A549 (cell line): ENCODE measurements at regions not wholly inside any gene's neighbourhood (a gene's known extent, or its start where the extent isn't known, plus 50 kb on each side); places are given as distances from the start of the nearest gene placed in this dataset.
"Not testable (repeated sequence)": the region's sequence is repeated elsewhere in the genome, so short reads cannot be mapped to it uniquely, and the experiment has no call there.

Source experiments
- ATAC-seq, 2 experiments: fragments of 200-7000 bp in 1 of 2; fragments of >200 bp in 1 of 2; cut with Nextera tagmentation in 1 of 2; cut with Tn5 transposase in 1 of 2; 3 replicates each; pipeline versions ENCODE4 v1.8.0 to v1.9.1; 2018 to 2020; ENCODE audit warnings: mild to moderate bottlenecking in 1 of 2, moderate library complexity in 1 of 2
- CTCF ChIA-PET: fragments of 300-600 bp; sonication (Branson Sonifier 250); formaldehyde crosslinking; extraction: SDS; loops from one replicate; lab custom pipeline; 2021; ENCODE audit warnings: antibody characterized with exemption, inconsistent platforms; lab: Yijun Ruan, JAX
- POLR2A ChIA-PET: fragments of 350-600 bp; formaldehyde crosslinking; extraction: SDS; loops from one replicate; lab custom pipeline; 2021; ENCODE audit warnings: antibody characterized with exemption, inconsistent platforms; lab: Yijun Ruan, JAX
- DNase-seq, 2 experiments: peaks; one replicate each; pipeline versions ENCODE4 v3.0.0 to v3.0.0-alpha.2; 2011 to 2016; ENCODE audit warnings: low read depth in 1 of 2, low spot score in 1 of 2
- FAIRE-seq: peaks from 2 replicates; lab custom pipeline; 2011; peaks lifted over from hg19 to GRCh38; lab: Jason Lieb, UNC
- H3K27ac ChIP-seq, 2 experiments: fragments of >200 bp; sonication (Bioruptor Twin); formaldehyde crosslinking; 3 replicates each; pipeline ENCODE4 v1.5.1; 2016 to 2017
- H3K4me1 ChIP-seq: fragments of >200 bp; sonication (Bioruptor Twin); formaldehyde crosslinking; 3 replicates; pipeline ENCODE4 v1.6.1; 2016
- H3K4me2 ChIP-seq: fragments of >200 bp; sonication (Bioruptor Twin); formaldehyde crosslinking; 3 replicates; pipeline ENCODE4 v1.6.1; 2016
- H3K4me3 ChIP-seq: fragments of >200 bp; sonication (Bioruptor Twin); formaldehyde crosslinking; 3 replicates; pipeline ENCODE4 v1.5.1; 2016
- H3K9me3 ChIP-seq: fragments of >200 bp; sonication (Bioruptor Twin); formaldehyde crosslinking; 3 replicates; pipeline ENCODE4 v1.6.1; 2016
- BHLHE40 ChIP-seq: IDR thresholded peaks from 2 replicates; pipeline ENCODE4 v1.6.1; 2012; ENCODE audit warnings: low read depth, low read length, inconsistent platforms
- CEBPB ChIP-seq, 2 experiments: fragments of >200 bp in 1 of 2; sonication (Bioruptor Twin) in 1 of 2; formaldehyde crosslinking in 1 of 2; IDR thresholded peaks; 2 replicates each; pipeline ENCODE4 v1.6.1; 2012 to 2016
- CHD4 ChIP-seq: fragments of 200-600 bp; sonication (generic); IDR thresholded peaks from 2 replicates; pipeline ENCODE4 v1.6.1; 2016; ENCODE audit warnings: antibody characterized with exemption, mild to moderate bottlenecking, borderline replicate concordance
- EHMT2 ChIP-seq: fragments of 200-600 bp; sonication (generic); IDR thresholded peaks from 2 replicates; pipeline ENCODE4 v1.6.1; 2016; ENCODE audit warnings: antibody characterized with exemption, low read depth, mild to moderate bottlenecking, moderate library complexity
- ELK1 ChIP-seq: fragments of 150-350 bp; IDR thresholded peaks from 2 replicates; pipeline ENCODE4 v1.6.1; 2014; ENCODE audit warnings: low read depth, mild to moderate bottlenecking, low read length
- FOXS1 ChIP-seq: fragments of 250-450 bp; sonication (Bioruptor Pico); IDR thresholded peaks from 2 replicates; pipeline ENCODE4 v1.5.0; 2020; ENCODE audit warnings: mild to moderate bottlenecking, moderate library complexity
- HOXB13 ChIP-seq: fragments of 250-450 bp; sonication (Bioruptor Pico); IDR thresholded peaks from 2 replicates; pipeline ENCODE4 v1.5.0; 2020; ENCODE audit warnings: low read depth, mild to moderate bottlenecking, moderate library complexity
- HOXB5 ChIP-seq: fragments of 250-450 bp; sonication (Bioruptor Pico); IDR thresholded peaks from 2 replicates; pipeline ENCODE4 v1.5.0; 2020; ENCODE audit warnings: mild to moderate bottlenecking, moderate library complexity
- JUN ChIP-seq, 2 experiments: fragments of >200 bp; sonication (Bioruptor Twin); formaldehyde crosslinking; IDR thresholded peaks; 2 replicates in 1 of 2; 3 replicates in 1 of 2; pipeline ENCODE4 v1.6.1; 2016 to 2017
- KDM1A ChIP-seq: fragments of 200-600 bp; sonication (generic); IDR thresholded peaks from 2 replicates; pipeline ENCODE4 v1.6.1; 2016; ENCODE audit warnings: low read depth, mild to moderate bottlenecking
- MAFK ChIP-seq: fragments of 450-650 bp; IDR thresholded peaks from 2 replicates; pipeline ENCODE4 v1.6.1; 2014; ENCODE audit not compliant: partially characterized antibody
- MAX ChIP-seq: IDR thresholded peaks from 2 replicates; pipeline ENCODE4 v1.6.1; 2012
- POLR2AphosphoS2 ChIP-seq: conservative IDR thresholded peaks from 2 replicates; pipeline ENCODE4 v1.6.1; 2012; ENCODE audit warnings: low read length, improper control_type of control experiment, inconsistent platforms
- RNF2 ChIP-seq: fragments of 200-600 bp; sonication (generic); IDR thresholded peaks from 2 replicates; pipeline ENCODE4 v1.6.1; 2016; ENCODE audit warnings: low read depth, mild to moderate bottlenecking, antibody characterized with exemption, moderate library complexity, borderline replicate concordance
- SMC3 ChIP-seq: fragments of >200 bp; sonication (Bioruptor Twin); formaldehyde crosslinking; IDR thresholded peaks from 3 replicates; pipeline ENCODE4 v1.6.1; 2018; ENCODE audit warnings: inconsistent platforms
- TFCP2L1 ChIP-seq: fragments of 250-450 bp; sonication (Bioruptor Pico); IDR thresholded peaks from 2 replicates; pipeline ENCODE4 v1.5.0; 2021; ENCODE audit warnings: mild to moderate bottlenecking
- TP53 ChIP-seq: fragments of 250-450 bp; sonication (Bioruptor Pico); IDR thresholded peaks from 2 replicates; pipeline ENCODE4 v1.5.0; 2021; ENCODE audit warnings: mild to moderate bottlenecking, moderate library complexity
- ZC3H11A ChIP-seq: fragments of 450-650 bp; IDR thresholded peaks from 2 replicates; pipeline ENCODE4 v1.6.1; 2014; ENCODE audit warnings: antibody characterized with exemption, mild to moderate bottlenecking
- WGBS: methylation state at CpG from one replicate; pipeline ENCODE4 v1.1.6; 2017; ENCODE audit errors: missing lambda C conversion rate; 5-methylcytosine and 5-hydroxymethylcytosine counted together
- TF ChIP-seq, protein P1 (sequence below): IDR thresholded peaks from 2 replicates; pipeline ENCODE4 v1.6.1; 2012
- TF ChIP-seq, protein P2 (sequence below): fragments of >200 bp; sonication (Bioruptor Twin); formaldehyde crosslinking; IDR thresholded peaks from 3 replicates; pipeline ENCODE4 v1.6.1; 2016
- TF ChIP-seq, protein P3 (sequence below): fragments of >200 bp; sonication (Bioruptor Twin); formaldehyde crosslinking; IDR thresholded peaks from 2 replicates; pipeline ENCODE4 v1.6.1; 2016

DNA sequence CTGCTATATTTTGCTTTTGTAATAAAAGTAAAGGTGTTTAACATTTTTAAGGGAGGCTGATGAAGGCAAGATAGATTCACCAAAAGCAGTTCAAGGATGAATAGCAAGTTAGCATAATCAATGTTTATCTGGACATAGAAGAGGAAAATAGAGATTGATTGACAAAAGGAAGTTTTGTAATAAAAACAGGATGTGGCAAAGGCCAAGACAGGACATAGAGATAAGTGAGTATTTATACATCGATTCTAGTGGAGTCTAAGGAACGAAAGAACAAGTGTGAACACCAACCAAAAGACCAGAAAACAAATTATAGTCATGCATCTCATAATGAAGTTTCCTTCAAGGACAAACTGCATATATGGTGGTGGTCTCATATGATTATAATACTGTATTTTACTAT is 123.8 kb downstream of the CCDC71L start:
- FAIRE-seq, result no peak
- no peak for TF ChIP-seq JUN (IDR thresholded peaks at IDR 0.05)
- no peak for TF ChIP-seq FOXS1 (CRISPR knock-in tag)
- TF ChIP-seq, protein P1, sequence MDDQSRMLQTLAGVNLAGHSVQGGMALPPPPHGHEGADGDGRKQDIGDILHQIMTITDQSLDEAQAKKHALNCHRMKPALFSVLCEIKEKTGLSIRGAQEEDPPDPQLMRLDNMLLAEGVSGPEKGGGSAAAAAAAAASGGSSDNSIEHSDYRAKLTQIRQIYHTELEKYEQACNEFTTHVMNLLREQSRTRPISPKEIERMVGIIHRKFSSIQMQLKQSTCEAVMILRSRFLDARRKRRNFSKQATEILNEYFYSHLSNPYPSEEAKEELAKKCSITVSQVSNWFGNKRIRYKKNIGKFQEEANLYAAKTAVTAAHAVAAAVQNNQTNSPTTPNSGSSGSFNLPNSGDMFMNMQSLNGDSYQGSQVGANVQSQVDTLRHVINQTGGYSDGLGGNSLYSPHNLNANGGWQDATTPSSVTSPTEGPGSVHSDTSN, result no peak
- no peak for TF ChIP-seq BHLHE40
- Histone ChIP-seq H3K9me3 (no peaks in the 10 kb centered on the region), H3K4me1 (no peaks in the 10 kb centered on the region; the same call in 2 of the 3 replicates), H3K27ac (no peak overlapping the region), H3K4me2 (no peak overlapping the region), H3K4me3 (no peak overlapping the region)
- POLR2A ChIA-PET, result no interaction called here
- CTCF ChIA-PET, result interaction anchor here (1.6 kb wide), 1 partner anchor 360 kb away, joined by 4 read pairs; no protein-coding TSS in a partner anchor
- 9% methylated on average over 2 of the region's 2 CpGs for WGBS
- no peak for ATAC-seq
- no peak for DNase-seq

- no peak overlapping the region for H3K27ac ChIP-seq
- H3K4me3 ChIP-seq, result no peak overlapping the region
- ChIA-PET POLR2A (no interaction called here), CTCF (interaction anchor here (0.8 to 1.6 kb wide), 5 partner anchors 15 to 369 kb away, joined by 3 to 4 read pairs (median 3); no protein-coding TSS in a partner anchor)
- no peaks in the 10 kb centered on the region for H3K4me1 ChIP-seq
- ATAC-seq, result no peak
- FAIRE-seq, result no peak
- no peaks in the 10 kb centered on the region for H3K9me3 ChIP-seq
- TF ChIP-seq EHMT2 (no peak), TFCP2L1 (CRISPR knock-in tag) (no peak), KDM1A (no peak)
- H3K4me2 ChIP-seq, result no peak overlapping the region
- WGBS, result 61% methylated on average over 3 of the region's 3 CpGs
- DNase-seq, result no peak
These were observed 124.9 kb downstream of the CCDC71L start for GRCh38 chr7:106536079-106536478.

DNA sequence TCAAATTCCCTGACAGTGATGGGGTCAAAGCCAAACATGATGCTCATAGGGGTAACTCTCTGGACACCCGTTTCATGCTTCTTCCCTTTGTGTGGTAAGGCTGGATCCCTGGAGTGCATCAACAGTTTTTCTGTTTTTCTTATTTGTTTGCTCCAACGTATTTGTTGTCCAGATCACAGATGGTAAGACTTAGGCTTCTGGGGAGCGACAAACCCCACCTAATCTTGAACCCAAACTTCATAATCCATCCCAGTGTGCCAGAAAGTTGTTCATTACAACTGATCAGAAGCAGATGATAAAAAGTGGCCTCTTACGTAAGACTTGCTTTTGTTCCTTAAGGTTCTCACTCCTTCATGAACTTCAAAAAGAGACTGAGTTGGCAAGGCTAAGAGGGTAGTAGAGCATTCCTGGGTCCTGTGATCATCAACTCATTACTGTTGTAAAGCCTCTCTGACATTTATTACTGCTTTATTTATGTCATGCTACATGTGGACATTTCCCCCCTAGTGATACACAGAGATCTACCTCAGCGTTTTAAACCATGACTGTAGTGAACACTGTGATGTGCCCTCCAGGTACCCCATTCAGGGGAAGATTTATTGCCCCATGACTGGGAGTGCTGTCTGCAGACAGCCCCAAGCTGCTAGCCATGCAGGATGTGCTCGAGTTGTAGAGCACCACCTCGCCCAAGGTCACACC is 125.6 kb downstream of the CCDC71L start:
- H3K27ac ChIP-seq, result no peak overlapping the region
- ATAC-seq (no peak), FAIRE-seq (no peak), DNase-seq (peak in 1 of 2 experiments; percentile 10)
- CTCF ChIA-PET, result interaction anchor here (1.1 to 1.6 kb wide), 4 partner anchors 125 to 368 kb away, joined by 3 to 4 read pairs (median 3); no protein-coding TSS in a partner anchor
- TF ChIP-seq POLR2AphosphoS2, result no peak
- TF ChIP-seq CEBPB (IDR thresholded peaks at IDR 0.05), result no peak
- TF ChIP-seq MAFK, result no peak
- no peak for TF ChIP-seq TP53
- no peak for TF ChIP-seq RNF2
- no peak for TF ChIP-seq CHD4
- TF ChIP-seq HOXB5 (CRISPR knock-in tag), result no peak
- no peak for TF ChIP-seq MAX
- TF ChIP-seq, protein P2, sequence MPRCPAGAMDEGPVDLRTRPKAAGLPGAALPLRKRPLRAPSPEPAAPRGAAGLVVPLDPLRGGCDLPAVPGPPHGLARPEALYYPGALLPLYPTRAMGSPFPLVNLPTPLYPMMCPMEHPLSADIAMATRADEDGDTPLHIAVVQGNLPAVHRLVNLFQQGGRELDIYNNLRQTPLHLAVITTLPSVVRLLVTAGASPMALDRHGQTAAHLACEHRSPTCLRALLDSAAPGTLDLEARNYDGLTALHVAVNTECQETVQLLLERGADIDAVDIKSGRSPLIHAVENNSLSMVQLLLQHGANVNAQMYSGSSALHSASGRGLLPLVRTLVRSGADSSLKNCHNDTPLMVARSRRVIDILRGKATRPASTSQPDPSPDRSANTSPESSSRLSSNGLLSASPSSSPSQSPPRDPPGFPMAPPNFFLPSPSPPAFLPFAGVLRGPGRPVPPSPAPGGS, result no peak
- 44% methylated on average over 6 of the region's 7 CpGs for WGBS
- H3K4me1 ChIP-seq, result no peaks in the 10 kb centered on the region
- POLR2A ChIA-PET, result no interaction called here
- H3K4me2 ChIP-seq, result no peak overlapping the region
- H3K9me3 ChIP-seq, result no peaks in the 10 kb centered on the region
- H3K4me3 ChIP-seq, result no peak overlapping the region

- FAIRE-seq (no peak), DNase-seq (no peak), ATAC-seq (no peak)
- ChIA-PET CTCF (no interaction called here), POLR2A (no interaction called here)
- Histone ChIP-seq H3K4me1 (no peaks in the 10 kb centered on the region), H3K4me3 (no peak overlapping the region), H3K9me3 (no peaks in the 10 kb centered on the region), H3K4me2 (no peak overlapping the region), H3K27ac (no peak overlapping the region)
- TF ChIP-seq ZC3H11A, result no peak
- no peak for TF ChIP-seq HOXB13 (CRISPR knock-in tag)
- TF ChIP-seq ELK1, result no peak
- TF ChIP-seq, protein P3, sequence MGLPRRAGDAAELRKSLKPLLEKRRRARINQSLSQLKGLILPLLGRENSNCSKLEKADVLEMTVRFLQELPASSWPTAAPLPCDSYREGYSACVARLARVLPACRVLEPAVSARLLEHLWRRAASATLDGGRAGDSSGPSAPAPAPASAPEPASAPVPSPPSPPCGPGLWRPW, result no peak
- no peak for TF ChIP-seq HOXB5 (CRISPR knock-in tag)
- TF ChIP-seq SMC3, result no peak
- TF ChIP-seq MAFK, result no peak
- WGBS, result 60% methylated on average over 8 of the region's 8 CpGs
These were observed 126.6 kb downstream of the CCDC71L start for GRCh38 chr7:106534271-106534846.

GRCh38 chr7:106530183-106530582 is 130.8 kb downstream of the CCDC71L start:
- 80% methylated on average over 5 of the region's 5 CpGs for WGBS
- H3K4me2 ChIP-seq, DNase-seq, FAIRE-seq, POLR2A ChIA-PET, H3K9me3 ChIP-seq, H3K4me1 ChIP-seq, H3K27ac ChIP-seq, CTCF ChIA-PET, H3K4me3 ChIP-seq, ATAC-seq: not testable (repeated sequence)

GRCh38 chr7:106526617-106527016 is 134.3 kb downstream of the CCDC71L start:
- H3K27ac ChIP-seq, DNase-seq, FAIRE-seq, H3K4me1 ChIP-seq, H3K4me3 ChIP-seq, H3K9me3 ChIP-seq, ATAC-seq, POLR2A ChIA-PET, CTCF ChIA-PET, H3K4me2 ChIP-seq: not testable (repeated sequence)
- 70% methylated on average over 4 of the region's 4 CpGs for WGBS
